ENCODE measurements at regions not wholly inside any gene's neighbourhood (a gene's known extent, or its start where the extent isn't known, plus 50 kb on each side); places are given as distances from the start of the nearest gene placed in this dataset.
A peak's percentile ranks its signal among the peaks of the same experiment; 100 is the strongest.

GRCh38 chr2:220103596-220103995, 476.2 kb downstream of the SLC4A3 start:
- no peak for TF ChIP-seq CTCF (IDR thresholded peaks at IDR 0.05; ENCODE audit: unreplicated experiment)
- DNase-seq (ENCODE audit: low spot score, unreplicated experiment), result no peak
- peaks cover 13% of the 10 kb centered on the region for H3K27me3 Mint-ChIP-seq
- no peaks in the 10 kb centered on the region for H3K9me3 Mint-ChIP-seq (ENCODE audit: low read depth)
- H3K36me3 Mint-ChIP-seq (ENCODE audit: insufficient read depth), result no peaks in the 10 kb centered on the region
- H3K4me1 Mint-ChIP-seq (ENCODE audit: low read depth), result peaks cover 5% of the 10 kb centered on the region
- H3K27ac Mint-ChIP-seq, result no peak overlapping the region
- no peak overlapping the region for H3K4me3 Mint-ChIP-seq (ENCODE audit: low read depth)

DNA sequence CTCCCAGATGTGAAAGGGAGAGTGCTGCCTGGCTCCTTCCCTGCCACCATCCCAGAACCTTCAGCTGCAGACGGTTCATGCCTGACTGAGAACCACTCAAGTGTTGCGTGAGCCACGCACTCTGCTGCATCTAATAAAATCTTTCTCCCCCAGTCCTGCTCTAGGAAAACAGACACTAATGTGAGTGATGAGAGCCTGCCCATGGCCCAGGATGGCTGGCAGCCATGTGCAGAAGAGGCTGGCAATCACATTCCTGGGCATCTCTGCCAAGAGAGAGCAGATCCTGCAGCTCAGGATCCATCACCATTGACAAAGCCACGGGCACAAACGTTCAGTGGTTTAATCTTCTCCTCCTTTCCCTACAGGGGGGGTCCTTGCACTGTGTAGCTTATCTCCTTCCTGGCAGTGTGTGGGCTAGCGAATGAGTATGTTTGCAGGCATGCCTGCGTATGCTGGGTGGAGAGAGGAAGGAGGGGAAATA, 477.5 kb downstream of the SLC4A3 start:
- Mint-ChIP-seq H3K27me3 (peaks cover 13% of the 10 kb centered on the region), H3K4me3 (ENCODE audit: low read depth) (no peak overlapping the region), H3K27ac (no peak overlapping the region), H3K4me1 (ENCODE audit: low read depth) (peaks cover 5% of the 10 kb centered on the region), H3K9me3 (ENCODE audit: low read depth) (no peaks in the 10 kb centered on the region), H3K36me3 (ENCODE audit: insufficient read depth) (no peaks in the 10 kb centered on the region)
- DNase-seq (ENCODE audit: low spot score, unreplicated experiment), result no peak
- TF ChIP-seq CTCF (IDR thresholded peaks at IDR 0.05; ENCODE audit: unreplicated experiment), result peak; percentile 26

GRCh38 chr2:220106065-220106464, 478.6 kb downstream of the SLC4A3 start:
- Mint-ChIP-seq H3K9me3 (ENCODE audit: low read depth) (no peaks in the 10 kb centered on the region), H3K4me1 (ENCODE audit: low read depth) (peaks cover 6% of the 10 kb centered on the region), H3K4me3 (ENCODE audit: low read depth) (no peak overlapping the region), H3K27me3 (peaks cover 13% of the 10 kb centered on the region), H3K27ac (no peak overlapping the region), H3K36me3 (ENCODE audit: insufficient read depth) (no peaks in the 10 kb centered on the region)
- TF ChIP-seq CTCF (IDR thresholded peaks at IDR 0.05; ENCODE audit: unreplicated experiment), result no peak
- DNase-seq (ENCODE audit: low spot score, unreplicated experiment), result no peak

DNA sequence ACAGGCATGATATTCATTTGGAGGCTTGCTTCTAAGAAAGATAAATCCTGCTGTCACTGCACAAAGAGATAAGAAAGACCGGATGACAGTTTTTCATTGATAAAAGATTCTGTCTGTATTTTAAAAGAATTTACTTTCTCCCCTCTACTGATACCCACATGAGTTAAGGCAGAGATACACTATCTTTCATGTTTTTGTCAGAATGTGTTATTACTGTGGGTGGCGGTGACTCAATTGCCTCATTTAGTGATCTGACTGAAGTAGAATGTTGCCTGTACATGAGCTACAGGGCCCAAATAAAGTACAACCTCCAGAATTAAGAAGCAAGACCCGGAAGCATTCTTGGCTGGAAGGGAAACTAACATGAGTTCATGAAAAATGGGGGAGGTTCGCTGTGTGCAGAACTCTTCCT, 480.0 kb downstream of the SLC4A3 start:
- H3K4me3 Mint-ChIP-seq (ENCODE audit: low read depth), result no peak overlapping the region
- no peak for DNase-seq (ENCODE audit: low spot score, unreplicated experiment)
- no peaks in the 10 kb centered on the region for H3K36me3 Mint-ChIP-seq (ENCODE audit: insufficient read depth)
- peaks cover 9% of the 10 kb centered on the region for H3K4me1 Mint-ChIP-seq (ENCODE audit: low read depth)
- no peak overlapping the region for H3K27ac Mint-ChIP-seq
- TF ChIP-seq CTCF (IDR thresholded peaks at IDR 0.05; ENCODE audit: unreplicated experiment), result no peak
- H3K9me3 Mint-ChIP-seq (ENCODE audit: low read depth), result no peaks in the 10 kb centered on the region
- H3K27me3 Mint-ChIP-seq, result peaks cover 13% of the 10 kb centered on the region

GRCh38 chr2:220114443-220114842, 487.0 kb downstream of the SLC4A3 start:
- no peak for TF ChIP-seq CTCF (IDR thresholded peaks at IDR 0.05; ENCODE audit: unreplicated experiment)
- DNase-seq (ENCODE audit: low spot score, unreplicated experiment), result no peak
- H3K36me3 Mint-ChIP-seq (ENCODE audit: insufficient read depth), result peaks cover 1% of the 10 kb centered on the region
- H3K4me1 Mint-ChIP-seq (ENCODE audit: low read depth), result peaks cover 4% of the 10 kb centered on the region
- H3K4me3 Mint-ChIP-seq (ENCODE audit: low read depth), result no peak overlapping the region
- no peak overlapping the region for H3K27ac Mint-ChIP-seq
- peaks cover 10% of the 10 kb centered on the region for H3K9me3 Mint-ChIP-seq (ENCODE audit: low read depth)
- peaks cover 6% of the 10 kb centered on the region for H3K27me3 Mint-ChIP-seq
